ENCODE measurements at regions not wholly inside any gene's neighbourhood (a gene's known extent, or its start where the extent isn't known, plus 50 kb on each side); places are given as distances from the start of the nearest gene placed in this dataset.

GRCh38 chr5:36442352-36442751 is 140.7 kb upstream of the RANBP3L start:
- no peaks in the 10 kb centered on the region for H3K36me3 ChIP-seq
- H3K27me3 ChIP-seq, result no peaks in the 10 kb centered on the region
- intact Hi-C loops (cut with DNase I; ENCODE audit: low total_unique reads), result no loop called here
- H3K27ac ChIP-seq, result no peak overlapping the region
- no peaks in the 10 kb centered on the region for H3K4me1 ChIP-seq
- H3K4me3 ChIP-seq, result no peak overlapping the region
- DNase-seq (ENCODE audit: low spot score in 2 of 2), result no peak
- TF ChIP-seq POLR2AphosphoS5 (IDR thresholded peaks at IDR 0.05) (no peak), POLR2A (IDR thresholded peaks at IDR 0.05) (no peak), CTCF (IDR thresholded peaks at IDR 0.05) (no peak)
- no peaks in the 10 kb centered on the region for H3K9me3 ChIP-seq

- Histone ChIP-seq H3K4me3 (no peak overlapping the region), H3K36me3 (no peaks in the 10 kb centered on the region), H3K9me3 (no peaks in the 10 kb centered on the region), H3K4me1 (no peaks in the 10 kb centered on the region), H3K27ac (no peak overlapping the region), H3K27me3 (no peaks in the 10 kb centered on the region)
- intact Hi-C loops (cut with DNase I; ENCODE audit: low total_unique reads), result no loop called here
- no peak for DNase-seq (ENCODE audit: low spot score in 2 of 2)
- TF ChIP-seq POLR2A (IDR thresholded peaks at IDR 0.05) (no peak), CTCF (IDR thresholded peaks at IDR 0.05) (no peak), POLR2AphosphoS5 (IDR thresholded peaks at IDR 0.05) (no peak)
These were observed 141.1 kb upstream of the RANBP3L start for GRCh38 chr5:36442796-36443195.

GRCh38 chr5:36443941-36444340 is 142.2 kb upstream of the RANBP3L start:
- Histone ChIP-seq H3K27me3 (no peaks in the 10 kb centered on the region), H3K4me3 (no peak overlapping the region), H3K4me1 (no peaks in the 10 kb centered on the region), H3K36me3 (no peaks in the 10 kb centered on the region), H3K27ac (no peak overlapping the region), H3K9me3 (no peaks in the 10 kb centered on the region)
- intact Hi-C loops (cut with DNase I; ENCODE audit: low total_unique reads), result no loop called here
- no peak for DNase-seq (ENCODE audit: low spot score in 2 of 2)
- no peak for TF ChIP-seq POLR2A (IDR thresholded peaks at IDR 0.05)
- no peak for TF ChIP-seq POLR2AphosphoS5 (IDR thresholded peaks at IDR 0.05)
- no peak for TF ChIP-seq CTCF (IDR thresholded peaks at IDR 0.05)

- Histone ChIP-seq H3K9me3 (no peaks in the 10 kb centered on the region), H3K4me1 (no peaks in the 10 kb centered on the region), H3K27ac (no peak overlapping the region), H3K27me3 (no peaks in the 10 kb centered on the region), H3K4me3 (no peak overlapping the region), H3K36me3 (no peaks in the 10 kb centered on the region)
- intact Hi-C loops (cut with DNase I; ENCODE audit: low total_unique reads), result no loop called here
- TF ChIP-seq POLR2A (IDR thresholded peaks at IDR 0.05) (no peak), CTCF (IDR thresholded peaks at IDR 0.05) (no peak), POLR2AphosphoS5 (IDR thresholded peaks at IDR 0.05) (no peak)
- DNase-seq (ENCODE audit: low spot score in 2 of 2), result peak in 1 of 2 donors; percentile 44
These were observed 143.1 kb upstream of the RANBP3L start for GRCh38 chr5:36444582-36445418.

- Histone ChIP-seq H3K9me3 (no peaks in the 10 kb centered on the region), H3K36me3 (no peaks in the 10 kb centered on the region), H3K4me3 (no peak overlapping the region), H3K27me3 (no peaks in the 10 kb centered on the region), H3K27ac (no peak overlapping the region), H3K4me1 (no peaks in the 10 kb centered on the region)
- TF ChIP-seq POLR2A (IDR thresholded peaks at IDR 0.05) (no peak), POLR2AphosphoS5 (IDR thresholded peaks at IDR 0.05) (no peak), CTCF (IDR thresholded peaks at IDR 0.05) (no peak)
- no peak for DNase-seq (ENCODE audit: low spot score in 2 of 2)
- intact Hi-C loops (cut with DNase I; ENCODE audit: low total_unique reads), result no loop called here
These were observed 146.1 kb upstream of the RANBP3L start for GRCh38 chr5:36447776-36448175.
